ENCODE measurements at regions not wholly inside any gene's neighbourhood (a gene's known extent, or its start where the extent isn't known, plus 50 kb on each side); places are given as distances from the start of the nearest gene placed in this dataset.
A peak's percentile ranks its signal among the peaks of the same experiment; 100 is the strongest.

DNA sequence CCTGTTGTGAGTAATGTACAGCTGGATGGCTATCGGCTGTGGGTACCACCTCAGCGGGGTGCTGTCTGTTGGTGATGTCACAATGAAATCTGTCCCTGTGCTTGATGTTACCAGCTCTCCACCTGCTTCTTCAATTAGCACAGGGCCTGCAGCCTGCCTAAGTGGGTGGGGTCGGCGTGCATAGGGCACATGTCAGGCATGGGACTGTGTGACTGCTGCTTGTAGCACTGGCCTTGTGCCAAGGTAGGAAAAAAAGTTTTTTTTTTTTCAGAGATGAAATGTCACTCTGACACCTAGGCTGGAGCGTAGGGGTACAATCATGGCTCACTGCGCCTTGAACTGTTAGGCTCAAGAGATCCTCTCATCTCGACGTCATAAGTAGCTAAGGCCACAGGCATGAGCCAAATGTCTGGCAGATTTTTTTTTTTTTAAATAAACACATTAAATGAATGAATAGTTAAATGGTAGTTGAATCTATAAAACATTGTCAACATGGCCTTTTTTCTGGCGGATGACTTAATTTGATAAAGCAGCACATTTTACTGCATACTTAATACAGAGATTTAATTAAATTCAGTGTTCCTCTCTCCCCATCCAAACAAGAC lies 222.5 kb downstream of the NXNL2 start:
- TF ChIP-seq, protein P1, sequence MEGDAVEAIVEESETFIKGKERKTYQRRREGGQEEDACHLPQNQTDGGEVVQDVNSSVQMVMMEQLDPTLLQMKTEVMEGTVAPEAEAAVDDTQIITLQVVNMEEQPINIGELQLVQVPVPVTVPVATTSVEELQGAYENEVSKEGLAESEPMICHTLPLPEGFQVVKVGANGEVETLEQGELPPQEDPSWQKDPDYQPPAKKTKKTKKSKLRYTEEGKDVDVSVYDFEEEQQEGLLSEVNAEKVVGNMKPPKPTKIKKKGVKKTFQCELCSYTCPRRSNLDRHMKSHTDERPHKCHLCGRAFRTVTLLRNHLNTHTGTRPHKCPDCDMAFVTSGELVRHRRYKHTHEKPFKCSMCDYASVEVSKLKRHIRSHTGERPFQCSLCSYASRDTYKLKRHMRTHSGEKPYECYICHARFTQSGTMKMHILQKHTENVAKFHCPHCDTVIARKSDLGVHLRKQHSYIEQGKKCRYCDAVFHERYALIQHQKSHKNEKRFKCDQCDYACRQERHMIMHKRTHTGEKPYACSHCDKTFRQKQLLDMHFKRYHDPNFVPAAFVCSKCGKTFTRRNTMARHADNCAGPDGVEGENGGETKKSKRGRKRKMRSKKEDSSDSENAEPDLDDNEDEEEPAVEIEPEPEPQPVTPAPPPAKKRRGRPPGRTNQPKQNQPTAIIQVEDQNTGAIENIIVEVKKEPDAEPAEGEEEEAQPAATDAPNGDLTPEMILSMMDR (IDR thresholded peaks at IDR 0.05; ENCODE audit: unreplicated experiment), result no peak
- no peaks in the 10 kb centered on the region for H3K36me3 Mint-ChIP-seq
- H3K4me3 Mint-ChIP-seq, result no peak overlapping the region
- no peaks in the 10 kb centered on the region for H3K27me3 Mint-ChIP-seq (ENCODE audit: low read depth)
- H3K9me3 Mint-ChIP-seq, result no peaks in the 10 kb centered on the region
- peaks cover 33% of the 10 kb centered on the region for H3K4me1 Mint-ChIP-seq
- H3K27ac Mint-ChIP-seq, result no peak overlapping the region
- no peak for DNase-seq (ENCODE audit: low spot score in 2 of 2, unreplicated experiment in 2 of 2)

DNA sequence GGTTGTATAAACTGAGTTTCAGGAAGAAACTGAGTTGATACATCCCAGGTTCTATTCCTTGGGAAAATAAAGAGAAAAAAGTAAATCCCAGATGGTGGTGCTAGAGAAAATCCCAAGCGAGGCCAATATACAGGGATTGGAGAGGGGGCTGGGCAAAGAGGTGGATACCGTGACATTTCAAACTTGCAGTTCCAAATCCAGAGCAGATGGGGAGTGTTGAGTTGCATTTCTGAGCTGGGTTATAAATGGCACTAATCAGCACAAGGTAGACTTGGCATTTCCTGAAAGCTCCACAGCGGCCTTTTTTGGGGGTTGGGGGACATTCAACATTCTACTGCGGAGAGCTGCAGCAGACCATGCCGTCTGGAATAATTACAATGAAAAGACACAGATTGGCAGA lies 224.4 kb downstream of the NXNL2 start:
- Mint-ChIP-seq H3K4me1 (peaks cover 28% of the 10 kb centered on the region), H3K9me3 (no peaks in the 10 kb centered on the region), H3K27ac (peak overlapping the region; percentile 53), H3K36me3 (no peaks in the 10 kb centered on the region), H3K4me3 (no peak overlapping the region), H3K27me3 (ENCODE audit: low read depth) (no peaks in the 10 kb centered on the region)
- TF ChIP-seq, protein P1 (IDR thresholded peaks at IDR 0.05; ENCODE audit: unreplicated experiment), result no peak
- DNase-seq (ENCODE audit: low spot score in 2 of 2, unreplicated experiment in 2 of 2), result no peak

DNA sequence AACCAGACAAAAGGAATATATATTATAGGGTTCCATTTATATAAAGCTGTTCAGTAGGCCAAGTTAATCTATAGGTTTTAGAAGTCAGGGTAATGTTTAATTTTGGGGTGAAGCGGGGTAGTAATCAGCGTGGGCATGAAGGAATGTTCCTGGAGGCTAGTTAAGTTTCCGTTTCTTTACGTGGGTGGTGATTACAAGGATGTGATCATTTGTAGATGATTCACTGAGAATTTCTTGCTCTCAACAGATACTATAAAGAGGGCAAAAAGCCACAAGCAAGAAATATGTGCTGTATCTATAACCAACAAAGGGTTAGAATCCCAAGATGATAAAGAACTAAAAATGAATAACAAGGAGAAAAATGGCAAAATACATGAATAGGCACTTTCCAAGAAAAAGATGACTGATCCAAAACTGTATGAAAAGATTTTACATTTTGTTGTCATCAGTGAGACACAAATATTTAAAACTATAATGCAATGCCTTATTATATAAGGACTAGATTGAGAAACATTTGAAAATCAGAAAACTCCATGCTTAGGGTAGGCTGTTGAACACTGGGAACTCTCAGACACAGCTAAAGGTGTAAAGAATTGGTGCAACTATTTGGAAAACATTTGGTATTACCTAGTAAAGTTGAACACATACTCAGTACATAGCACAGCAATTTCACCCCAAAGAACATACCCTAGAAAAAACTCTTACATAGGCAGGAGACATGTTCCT lies 224.3 kb upstream of the S1PR3 start:
- Mint-ChIP-seq H3K27ac (no peak overlapping the region), H3K9me3 (peaks cover 14% of the 10 kb centered on the region), H3K27me3 (ENCODE audit: low read depth) (no peaks in the 10 kb centered on the region), H3K4me1 (peaks cover 6% of the 10 kb centered on the region), H3K36me3 (no peaks in the 10 kb centered on the region), H3K4me3 (no peak overlapping the region)
- no peak for DNase-seq (ENCODE audit: low spot score in 2 of 2, unreplicated experiment in 2 of 2)
- TF ChIP-seq, protein P1 (IDR thresholded peaks at IDR 0.05; ENCODE audit: unreplicated experiment), result no peak

DNA sequence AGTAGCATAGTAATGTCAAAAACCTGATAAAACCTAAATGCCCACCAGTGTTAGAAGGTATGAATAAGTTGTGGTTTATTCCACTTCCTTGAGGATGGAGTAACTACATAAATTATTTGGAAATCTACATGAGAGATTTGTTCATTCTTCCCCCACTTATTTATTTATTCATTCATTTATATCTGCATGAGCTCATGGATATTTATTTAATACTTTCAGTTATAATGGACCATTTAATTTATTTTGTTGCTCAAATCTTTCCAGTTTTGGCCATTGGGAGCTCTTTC lies 223.8 kb upstream of the S1PR3 start:
- TF ChIP-seq, protein P1 (IDR thresholded peaks at IDR 0.05; ENCODE audit: unreplicated experiment), result no peak
- peaks cover 14% of the 10 kb centered on the region for H3K9me3 Mint-ChIP-seq
- H3K4me1 Mint-ChIP-seq, result peaks cover 9% of the 10 kb centered on the region
- H3K36me3 Mint-ChIP-seq, result no peaks in the 10 kb centered on the region
- H3K27ac Mint-ChIP-seq, result no peak overlapping the region
- no peaks in the 10 kb centered on the region for H3K27me3 Mint-ChIP-seq (ENCODE audit: low read depth)
- no peak for DNase-seq (ENCODE audit: low spot score in 2 of 2, unreplicated experiment in 2 of 2)
- H3K4me3 Mint-ChIP-seq, result no peak overlapping the region

DNA sequence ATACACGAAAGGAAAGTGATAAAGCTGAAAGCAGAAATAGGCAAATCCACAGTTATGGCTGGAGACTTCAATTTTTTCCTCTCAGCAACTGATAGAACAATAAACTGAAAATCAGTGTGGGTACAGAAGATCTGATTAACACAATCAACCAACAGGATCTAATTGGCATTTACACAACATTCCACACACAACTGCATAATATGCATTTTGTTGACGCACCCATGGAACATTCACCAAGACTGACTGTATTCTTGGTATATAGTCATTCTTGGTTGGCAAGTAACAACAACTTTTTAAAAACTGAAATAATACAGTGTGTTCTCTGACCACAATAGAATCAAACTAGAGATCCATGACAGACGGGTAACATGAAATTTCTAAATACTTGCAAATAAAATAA lies 218.7 kb upstream of the S1PR3 start:
- TF ChIP-seq, protein P1 (IDR thresholded peaks at IDR 0.05; ENCODE audit: unreplicated experiment), result no peak
- H3K4me3 Mint-ChIP-seq, result no peak overlapping the region
- peaks cover 4% of the 10 kb centered on the region for H3K9me3 Mint-ChIP-seq
- no peak overlapping the region for H3K27ac Mint-ChIP-seq
- no peak for DNase-seq (ENCODE audit: low spot score in 2 of 2, unreplicated experiment in 2 of 2)
- peaks cover 47% of the 10 kb centered on the region for H3K4me1 Mint-ChIP-seq
- no peaks in the 10 kb centered on the region for H3K36me3 Mint-ChIP-seq
- no peaks in the 10 kb centered on the region for H3K27me3 Mint-ChIP-seq (ENCODE audit: low read depth)
